ELF-1 (cell line): ENCODE measurements at regions not wholly inside any gene's neighbourhood (a gene's known extent, or its start where the extent isn't known, plus 50 kb on each side); places are given as distances from the start of the nearest gene placed in this dataset.
"Not testable (repeated sequence)": the region's sequence is repeated elsewhere in the genome, so short reads cannot be mapped to it uniquely, and the experiment has no call there.

Experiments
- DNase-seq: peaks from one replicate; pipeline ENCODE4 v3.0.0-alpha.2; 2016; ENCODE audit warnings: low read depth, low spot score

DNA sequence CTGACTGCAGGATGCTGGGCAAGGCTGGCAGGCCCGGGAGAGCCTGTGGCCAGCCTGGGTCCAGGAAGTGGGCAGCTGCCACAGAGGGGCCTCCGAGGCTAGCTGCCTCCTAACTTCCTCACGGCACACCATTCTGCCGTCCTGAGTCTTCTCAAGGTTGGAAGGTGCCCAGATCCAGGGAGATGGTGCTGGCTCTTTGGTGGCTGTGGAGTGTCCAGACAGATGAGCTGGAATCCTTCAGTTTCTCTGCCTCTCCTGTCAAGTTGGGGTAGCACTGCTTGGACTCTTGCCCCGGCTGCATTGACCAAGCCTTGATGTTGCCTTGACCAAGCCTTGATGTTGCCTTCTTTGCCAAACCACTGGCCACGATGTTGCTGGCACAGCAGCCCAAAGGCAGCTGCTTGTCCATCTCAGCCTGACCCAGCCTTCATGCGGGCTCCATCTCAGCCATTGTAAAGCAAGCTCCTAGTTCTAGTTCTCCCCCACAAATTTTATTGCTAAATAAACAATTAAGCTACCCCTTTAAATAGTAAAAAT, 75.1 kb upstream of the AFDN start:
- DNase-seq, result no peak

DNA sequence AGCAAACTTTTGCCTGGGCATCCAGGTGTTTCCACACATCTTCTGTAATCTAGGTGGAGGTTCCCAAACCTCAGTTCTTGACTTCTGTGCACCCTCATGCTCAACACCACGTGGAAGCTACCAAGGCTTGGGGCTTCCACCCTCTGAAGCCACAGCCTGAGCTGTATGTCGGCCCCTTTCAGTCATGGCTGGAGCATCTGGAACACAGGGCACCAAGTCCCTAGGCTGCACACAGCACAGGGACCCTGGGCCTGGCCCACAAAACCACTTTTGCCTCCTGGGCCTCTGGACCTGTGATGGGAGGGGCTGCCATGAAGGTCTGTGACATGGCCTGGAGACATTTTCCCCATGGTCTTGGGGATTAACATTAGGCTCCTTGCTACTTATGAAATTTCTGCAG, 73.4 kb upstream of the AFDN start:
- not testable (repeated sequence) for DNase-seq

DNA sequence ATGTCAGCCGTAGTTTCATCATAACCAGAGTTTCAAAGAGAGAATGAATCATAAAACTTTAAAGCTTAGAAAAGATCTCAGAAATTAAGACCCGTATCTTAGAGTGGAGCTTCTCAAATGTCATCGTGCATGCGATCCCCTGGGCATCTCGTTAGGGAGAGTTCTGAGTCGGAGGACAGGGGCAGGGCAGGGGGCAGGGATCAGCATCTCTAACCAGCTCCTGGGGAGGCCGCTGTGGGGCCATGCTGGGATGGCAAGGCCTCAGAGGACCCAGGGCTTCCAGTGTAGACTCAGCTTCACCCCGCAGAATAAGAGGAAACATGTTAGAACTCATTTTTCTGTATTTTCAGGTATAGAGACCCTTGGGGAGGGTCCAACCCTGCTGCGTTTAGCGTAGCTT, 72.0 kb upstream of the AFDN start:
- DNase-seq, result no peak

DNA sequence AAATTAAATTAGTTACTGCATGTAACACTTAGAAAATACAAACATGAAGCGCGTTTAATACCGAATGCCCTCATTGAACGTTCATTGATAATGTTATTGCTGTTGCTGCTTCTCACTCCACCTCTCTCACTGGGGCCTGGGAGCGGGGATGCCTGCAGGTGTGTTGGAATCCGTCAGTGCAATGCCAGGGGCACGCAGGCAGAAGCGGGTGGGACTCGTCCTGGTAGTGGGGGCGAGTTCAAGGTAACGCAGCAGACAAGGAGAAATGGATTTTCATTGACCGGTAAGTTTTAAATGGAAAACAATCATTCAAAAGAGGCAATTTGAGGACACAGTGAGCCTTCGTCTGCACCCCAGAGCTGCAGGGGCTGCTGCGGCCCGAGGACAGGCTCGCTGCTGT, 71.2 kb upstream of the AFDN start:
- no peak for DNase-seq

DNA sequence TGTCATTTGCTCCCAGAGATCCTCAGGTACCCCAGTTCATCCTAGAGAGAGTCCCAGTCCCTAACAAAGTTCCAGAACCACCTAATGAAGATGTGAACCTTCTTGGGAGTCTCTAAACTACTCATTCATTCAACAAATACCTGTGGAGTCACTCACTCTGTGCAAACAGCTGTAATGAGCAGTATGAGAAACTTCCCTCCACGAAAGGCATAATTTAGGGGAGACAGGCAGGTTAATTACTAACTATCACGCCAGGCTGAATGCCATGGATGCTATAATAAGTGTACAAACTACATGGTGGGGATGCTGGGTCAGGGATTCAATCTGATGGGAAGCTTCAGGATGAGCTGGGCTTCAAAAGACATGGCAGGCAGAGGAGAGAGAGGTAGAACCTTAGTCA, 70.1 kb upstream of the AFDN start:
- no peak for DNase-seq

DNA sequence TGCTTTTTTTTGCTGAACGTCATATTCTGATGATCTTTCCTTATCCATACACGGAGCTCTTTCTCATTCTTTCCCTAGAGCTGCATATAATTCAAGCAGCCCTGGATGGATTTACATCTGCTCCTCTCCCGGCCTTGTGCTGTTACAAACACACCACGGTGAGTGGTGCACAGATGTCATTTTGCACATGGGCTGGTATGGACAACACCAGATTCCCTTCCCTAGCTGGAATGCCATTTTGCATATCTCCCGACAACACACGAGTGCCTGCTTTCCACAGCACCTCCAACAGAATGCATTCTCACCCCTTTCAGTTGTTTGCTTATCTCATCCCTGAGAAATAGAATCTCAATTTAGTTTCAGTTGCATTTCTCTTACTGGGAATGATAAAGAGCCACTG, 69.5 kb upstream of the AFDN start:
- DNase-seq, result no peak

DNA sequence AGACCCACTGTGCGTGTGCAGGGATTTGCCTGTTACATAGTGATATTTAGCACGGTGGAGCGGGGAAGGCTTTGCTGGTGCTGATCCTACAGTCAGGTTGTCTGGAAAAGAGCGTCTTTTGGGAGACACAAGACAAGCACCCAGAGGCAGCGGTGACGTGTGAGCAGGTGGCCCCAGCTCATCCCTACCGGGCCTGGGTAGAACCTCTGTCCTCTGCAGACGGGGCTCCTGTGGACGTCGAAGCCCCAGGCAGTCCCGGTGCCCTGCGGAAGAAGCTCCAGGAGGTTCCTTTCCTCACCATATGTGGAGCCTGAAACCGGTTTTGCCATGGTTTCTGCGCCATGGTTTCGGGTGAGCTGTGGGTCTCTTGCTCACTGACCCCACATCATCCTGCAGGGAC, 68.9 kb upstream of the AFDN start:
- no peak for DNase-seq

DNA sequence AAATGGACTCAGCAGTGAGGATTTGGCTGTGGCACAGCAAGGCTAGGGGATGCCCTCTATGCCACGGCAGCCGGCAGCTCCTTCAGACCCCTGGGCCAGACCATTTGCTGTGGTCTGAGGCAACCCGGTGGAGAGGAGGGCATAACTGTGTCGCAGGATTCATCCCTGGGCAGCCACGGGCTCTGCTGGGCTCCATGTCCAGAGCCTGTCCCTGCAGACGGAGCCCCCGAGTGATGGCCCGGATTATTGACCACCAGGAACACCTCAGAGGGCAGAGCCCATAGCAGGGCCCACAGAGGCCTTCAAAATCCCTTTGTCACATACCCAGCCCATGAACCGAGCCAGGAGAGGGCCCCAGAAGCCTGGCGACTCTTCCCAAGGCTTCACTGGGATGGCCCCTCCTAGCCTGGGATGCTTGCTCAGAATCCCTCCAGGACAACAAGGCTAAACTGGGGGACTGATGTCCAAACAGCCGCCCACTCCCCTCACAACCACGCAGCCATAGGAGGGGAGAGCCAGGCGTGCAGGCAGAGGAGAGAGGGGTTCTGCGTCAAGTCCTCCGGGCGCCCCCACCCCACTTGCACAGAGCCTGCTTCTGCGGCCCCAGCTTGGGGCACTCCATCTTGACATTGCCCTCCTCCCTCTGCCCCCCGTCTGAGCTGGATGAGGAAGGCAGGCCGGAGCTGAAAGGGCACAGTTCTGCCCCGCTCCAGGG, 68.2 kb upstream of the AFDN start:
- DNase-seq, result no peak

DNA sequence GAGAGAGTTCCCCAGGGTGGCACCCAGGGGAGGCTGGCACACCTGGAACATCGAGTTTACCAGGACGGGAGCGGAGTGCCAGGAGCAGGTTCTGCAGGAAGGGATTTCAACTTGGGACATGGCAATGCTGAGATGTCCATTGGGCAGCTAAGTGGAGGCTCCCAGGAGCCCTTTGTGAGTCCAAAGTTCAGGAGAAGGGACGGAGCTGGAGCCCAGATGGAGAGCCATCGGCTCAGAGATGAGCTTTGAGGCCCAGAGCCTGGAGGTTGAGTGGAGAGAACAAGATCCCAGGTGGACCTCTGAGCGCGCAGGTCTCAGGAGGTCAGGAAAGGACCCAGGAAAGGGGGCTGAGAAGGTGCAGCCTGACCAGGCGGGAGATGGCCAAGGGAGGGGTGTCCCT, 67.5 kb upstream of the AFDN start:
- DNase-seq, result no peak

DNA sequence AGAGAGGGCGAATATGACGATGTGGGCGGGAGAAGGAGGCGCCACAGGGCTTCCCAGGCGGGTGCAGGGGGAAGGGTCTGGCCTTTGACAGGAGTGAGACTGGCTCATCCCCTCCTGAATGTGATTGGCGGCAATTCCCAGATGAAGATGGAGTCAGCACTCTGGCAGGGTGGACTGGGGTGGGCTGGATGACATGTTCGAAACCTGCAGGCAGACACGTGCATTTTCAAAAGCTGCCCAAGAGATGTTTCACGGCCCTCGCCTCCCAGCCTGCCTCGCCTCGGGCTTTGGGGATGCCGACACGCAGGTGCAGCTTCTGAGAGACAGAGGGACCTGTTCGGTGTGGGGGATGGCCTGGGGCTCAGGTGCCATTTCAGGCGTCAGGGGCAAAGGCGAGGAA, 66.8 kb upstream of the AFDN start:
- DNase-seq, result no peak

DNA sequence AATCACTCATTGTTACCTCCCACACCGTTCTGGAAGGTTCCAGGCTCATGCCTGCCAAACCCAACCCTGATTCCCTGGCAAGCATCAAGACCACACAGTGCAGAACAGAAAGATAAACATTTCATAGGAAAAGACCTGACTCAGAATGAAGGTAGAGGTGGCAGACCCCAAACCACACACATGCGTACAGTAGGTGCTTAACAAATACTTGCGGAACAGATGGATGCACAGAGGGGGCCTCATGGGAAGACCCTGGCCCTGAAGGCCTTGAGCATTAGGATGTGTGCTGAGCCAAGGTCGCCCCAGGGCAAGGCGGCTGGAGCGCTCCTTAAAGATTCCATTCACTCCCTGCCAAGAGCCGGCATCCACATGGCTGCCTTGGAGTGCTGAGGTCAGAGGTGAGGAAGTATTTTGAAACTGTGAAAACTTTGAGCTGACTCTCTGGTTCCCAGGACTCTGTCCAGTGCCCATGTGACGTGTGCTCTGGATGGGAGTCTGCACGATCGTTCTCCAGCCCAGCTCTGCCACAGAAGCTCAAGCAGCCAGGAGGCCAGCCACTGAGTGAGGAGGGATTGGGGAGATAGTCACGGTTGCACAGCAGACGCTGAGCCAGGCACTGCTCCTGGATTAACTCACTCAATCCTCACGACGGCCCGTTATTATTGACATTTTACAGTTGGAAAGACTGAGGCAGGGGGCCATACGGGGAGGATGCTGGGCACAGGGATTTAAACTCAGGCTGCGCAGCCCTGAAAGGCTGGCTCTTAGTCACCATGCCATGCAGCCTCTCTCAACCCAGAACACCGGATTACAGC, 65.5 kb upstream of the AFDN start:
- peak; percentile 85 for DNase-seq

DNA sequence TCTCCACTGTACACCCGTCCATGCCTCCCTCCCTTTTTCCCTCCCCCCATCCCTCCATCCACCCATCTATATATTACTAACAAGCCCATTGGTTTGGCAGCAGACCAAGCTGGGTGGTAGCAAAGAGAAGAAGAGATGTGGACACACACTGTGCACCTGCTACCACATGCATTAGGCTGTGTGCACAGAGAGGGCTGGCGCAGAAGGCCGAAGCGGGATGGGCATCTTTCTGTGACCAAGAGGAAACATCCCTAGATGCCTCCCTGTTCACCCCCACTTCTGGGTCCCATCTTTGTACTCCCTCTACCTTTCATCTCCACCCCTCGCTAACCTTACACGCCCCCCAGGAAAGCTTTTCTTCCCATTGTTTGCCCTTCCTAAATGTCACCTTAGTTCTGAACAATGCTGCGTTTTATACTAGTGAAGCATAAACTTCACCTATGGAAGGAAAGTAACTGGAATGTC, 64.9 kb upstream of the AFDN start:
- DNase-seq, result no peak

DNA sequence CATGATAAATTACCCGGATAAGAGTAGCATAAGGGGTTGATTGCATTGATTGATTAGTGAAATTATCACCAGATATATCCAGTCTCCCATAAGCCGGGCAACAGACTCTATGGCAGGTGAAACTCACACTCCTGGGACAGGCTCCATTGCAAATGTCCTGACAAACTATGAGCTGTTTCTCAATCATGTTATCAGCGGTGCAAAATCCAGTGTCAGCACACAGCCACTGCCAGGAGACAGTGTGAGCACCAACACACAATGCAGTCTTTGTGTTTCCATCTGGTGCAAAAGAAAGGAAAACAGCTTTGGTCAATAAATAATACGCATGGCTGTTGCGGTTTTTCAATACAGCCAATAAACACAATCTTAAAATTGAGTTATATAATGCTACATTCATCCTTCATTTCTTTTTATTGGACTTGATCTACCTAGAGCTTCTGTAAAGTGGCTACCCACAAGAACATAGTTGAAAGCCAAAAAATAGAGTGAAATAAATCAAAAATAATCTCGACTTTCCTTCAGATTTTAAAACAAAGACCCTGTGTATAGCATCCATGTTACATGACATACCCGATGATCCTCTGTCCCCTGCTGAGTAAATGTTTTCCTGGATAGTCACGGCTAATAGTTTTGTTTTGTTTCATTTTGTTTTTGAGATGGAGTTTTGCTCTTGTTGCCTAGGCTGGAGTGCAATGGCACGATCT, 64.3 kb upstream of the AFDN start:
- DNase-seq, result no peak

DNA sequence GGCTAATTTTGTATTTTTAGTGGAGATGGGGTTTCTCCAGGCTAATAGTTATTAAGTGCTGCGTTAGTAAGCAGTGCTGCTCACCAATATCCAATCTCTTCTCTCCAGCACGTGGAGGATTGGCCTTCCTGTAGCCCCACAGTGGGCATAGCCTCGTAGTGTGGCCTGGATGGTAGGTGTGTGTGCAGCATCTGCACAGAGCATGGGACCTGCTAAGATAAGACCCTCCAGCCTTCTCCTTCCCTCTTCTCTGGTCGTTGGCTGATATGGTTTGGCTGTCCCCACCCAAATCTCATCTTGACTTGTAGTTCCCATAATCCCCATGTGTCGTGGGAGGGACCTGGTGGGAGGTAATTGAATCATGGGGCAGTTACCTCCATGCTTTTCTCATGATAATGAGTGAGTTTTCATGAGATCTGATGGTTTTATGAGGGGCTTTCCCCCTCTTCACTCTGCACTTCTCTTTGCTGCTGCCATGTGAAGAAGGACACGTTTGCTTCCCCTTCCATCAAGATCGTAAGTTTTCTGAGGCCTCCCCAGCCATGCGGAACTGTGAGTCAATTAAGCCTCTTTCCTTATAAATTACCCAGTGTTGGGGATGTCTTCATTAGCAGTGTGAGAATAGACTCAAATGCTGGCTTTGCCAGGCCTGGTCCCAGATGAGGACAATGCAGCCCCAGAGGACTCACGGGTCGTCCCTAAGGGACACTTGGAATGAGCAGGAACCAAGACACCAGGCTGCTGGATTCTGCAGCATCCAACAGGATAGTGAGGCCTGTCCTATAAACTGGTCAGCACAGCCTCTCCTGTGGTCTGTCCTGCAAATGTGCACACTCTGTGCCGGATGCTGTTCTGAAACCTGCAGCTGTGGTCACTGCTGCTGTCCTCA, 63.4 kb upstream of the AFDN start:
- no peak for DNase-seq

DNA sequence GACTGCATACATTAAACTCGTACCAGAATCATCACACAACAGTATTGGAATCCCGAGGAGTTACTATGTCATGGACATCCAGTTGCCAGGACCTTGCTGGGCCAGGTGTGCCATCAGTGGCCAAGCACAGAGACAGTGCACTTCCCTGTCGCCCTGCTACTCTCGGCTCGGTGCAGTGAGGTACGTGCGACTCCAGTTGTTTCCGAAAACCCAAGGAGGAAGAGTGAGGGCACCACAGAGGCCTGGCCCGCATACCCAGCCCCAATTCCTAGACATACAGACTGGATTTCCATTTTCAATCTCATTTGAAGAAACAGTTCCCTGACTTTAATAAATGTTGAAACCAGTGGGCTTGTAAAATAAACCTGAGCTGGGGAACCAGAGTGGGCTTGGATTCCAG, 62.5 kb upstream of the AFDN start:
- no peak for DNase-seq

DNA sequence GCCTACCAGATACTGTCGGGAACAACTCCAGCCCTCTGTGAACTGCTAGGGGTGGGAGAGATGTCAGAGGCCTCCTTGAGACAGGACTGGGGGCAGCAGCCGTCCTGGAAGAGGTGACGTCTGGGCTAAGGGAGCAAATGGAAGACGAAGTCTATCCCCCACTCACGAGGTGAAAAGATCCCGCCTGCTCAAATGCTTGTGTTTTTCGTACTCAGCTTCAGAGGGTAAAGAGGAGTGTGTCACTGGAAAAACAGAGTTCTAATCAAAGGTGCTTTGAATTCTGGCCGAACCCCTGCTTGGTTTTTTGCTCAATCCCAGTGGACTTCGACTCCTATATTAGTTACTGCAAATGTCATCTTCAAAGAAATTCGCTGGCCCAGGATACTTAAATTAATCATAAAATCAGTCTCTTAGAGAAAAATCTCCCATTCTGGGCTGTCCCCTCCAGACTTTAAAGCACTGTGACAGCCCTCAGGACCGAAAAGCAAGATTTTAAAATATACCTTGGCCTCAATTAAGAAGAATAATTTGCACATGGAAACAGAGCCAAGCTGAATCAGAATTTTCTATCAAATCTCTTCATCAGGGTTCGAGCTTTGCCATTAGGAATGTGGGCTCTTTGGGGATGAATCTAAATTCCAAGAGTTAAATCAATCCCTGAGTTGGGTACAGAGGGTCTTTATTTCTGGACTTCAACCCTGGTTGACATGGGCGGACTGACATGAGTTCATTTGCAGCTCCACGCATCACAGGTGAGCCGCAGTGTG, 61.8 kb upstream of the AFDN start:
- no peak for DNase-seq

DNA sequence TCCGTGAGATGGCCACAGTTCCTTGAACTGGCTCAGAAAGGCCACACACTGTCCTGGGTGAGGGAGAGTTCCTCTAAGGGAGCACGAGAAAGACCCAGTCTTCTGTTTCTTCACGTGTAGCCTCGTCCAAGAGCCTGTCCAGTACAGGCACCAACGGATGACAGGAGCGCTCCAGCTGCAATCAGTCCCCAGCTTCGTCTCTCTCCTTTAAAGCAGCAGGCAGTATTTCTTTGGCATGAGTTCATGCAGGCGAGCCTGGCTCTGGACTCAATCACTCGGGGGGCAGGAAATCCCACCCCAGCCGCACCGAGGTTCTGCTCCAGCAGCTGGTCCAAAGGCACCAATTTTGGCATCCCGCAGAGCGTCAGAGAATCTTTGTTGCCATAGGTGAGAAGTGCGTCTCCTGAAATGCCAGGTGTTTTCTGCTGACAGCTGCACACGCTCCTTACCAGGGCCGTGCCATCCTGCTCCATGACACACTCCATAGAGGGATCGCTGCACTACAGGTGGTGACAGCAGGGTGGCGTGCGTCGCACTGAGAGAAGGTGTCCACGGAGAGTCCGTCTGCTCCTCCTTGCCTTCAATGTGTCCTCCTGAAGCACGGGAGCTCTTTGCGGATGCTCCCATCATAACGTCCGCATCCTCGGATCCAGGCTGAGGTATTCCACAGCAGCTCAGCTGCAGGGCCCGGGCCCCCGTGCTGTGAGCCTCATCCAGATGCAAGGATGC, 59.6 kb upstream of the AFDN start:
- DNase-seq, result peak; percentile 22

DNA sequence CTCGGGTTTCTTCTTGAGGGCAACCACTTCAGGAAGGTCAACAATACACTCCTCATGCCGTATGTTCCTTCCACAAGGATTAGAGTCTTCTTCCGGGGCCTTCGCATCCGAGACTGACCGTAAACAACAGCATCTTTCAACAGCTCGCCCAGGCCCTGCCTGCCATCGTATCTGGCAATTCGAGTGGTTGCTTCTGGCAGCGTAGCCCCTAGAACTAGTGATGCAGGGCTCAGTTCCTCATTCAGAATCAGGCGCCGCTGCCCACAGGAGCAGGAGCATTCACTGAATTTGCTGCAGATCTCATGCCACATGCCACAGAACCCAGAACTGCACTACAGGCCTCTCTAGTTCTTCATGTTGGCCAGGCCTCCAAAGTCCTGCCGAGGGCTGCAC, 59.0 kb upstream of the AFDN start:
- DNase-seq, result no peak

DNA sequence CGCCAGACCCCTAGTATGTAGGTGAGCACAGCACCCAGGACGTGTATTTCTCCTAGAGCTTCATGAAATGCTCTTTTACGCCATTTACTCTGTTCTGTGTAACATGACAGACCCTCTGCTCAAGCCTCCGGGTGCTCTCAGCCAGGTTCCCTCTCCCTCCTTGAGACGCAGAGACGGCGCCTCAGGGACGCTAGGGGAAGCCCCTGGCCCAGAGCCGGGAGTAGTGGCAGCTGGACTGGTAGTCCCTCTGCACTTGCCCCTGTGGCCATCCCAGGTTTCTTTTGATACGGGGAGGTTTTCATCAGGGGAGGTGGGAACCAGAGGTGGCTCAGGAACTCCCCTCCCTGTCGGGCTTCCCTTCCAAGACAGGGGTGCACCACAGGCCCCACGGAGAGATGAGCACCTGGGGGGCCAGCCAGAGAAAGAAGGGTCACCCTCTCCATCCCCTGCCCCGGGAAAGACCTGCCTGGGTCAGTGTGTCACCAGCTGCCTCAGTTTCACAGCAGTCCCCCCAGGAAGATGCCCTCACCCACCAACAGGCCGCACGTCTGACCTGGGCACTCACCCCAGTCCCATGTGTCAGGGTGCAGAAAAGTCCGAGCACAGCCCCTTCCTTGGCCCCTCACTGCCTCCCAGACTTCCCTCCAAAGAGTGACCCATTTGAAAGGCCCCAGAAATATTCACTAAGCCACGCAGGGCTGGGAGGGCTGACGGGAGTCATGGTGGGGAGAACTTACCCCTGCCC, 58.1 kb upstream of the AFDN start:
- no peak for DNase-seq
